ENCODE measurements at regions not wholly inside any gene's neighbourhood (a gene's known extent, or its start where the extent isn't known, plus 50 kb on each side); places are given as distances from the start of the nearest gene placed in this dataset.

GRCh38 chr1:30089024-30089430 lies 634.4 kb downstream of the MATN1 start:
- no peaks in the 10 kb centered on the region for H3K36me3 ChIP-seq (ENCODE audit: control insufficient read depth in 2 of 2, extremely low read depth in 1 of 2, insufficient read depth in 2 of 2, low read length in 2 of 2)
- dilution Hi-C loops (cut with MboI; ENCODE audit: extremely low pct_ligation_motif_present, low sequenced_read_pairs), result no loop called here
- H2AFZ ChIP-seq (ENCODE audit: control insufficient read depth, low read length), result no peak overlapping the region
- no peaks in the 10 kb centered on the region for H3K79me2 ChIP-seq (ENCODE audit: control insufficient read depth, insufficient read depth, low read length)
- no peak overlapping the region for H3K4me2 ChIP-seq (ENCODE audit: control insufficient read depth, extremely low read depth, insufficient read depth, low read depth, low read length)
- peaks cover 13% of the 10 kb centered on the region for H3K9me3 ChIP-seq (ENCODE audit: control insufficient read depth, low read depth, low read length)
- H4K20me1 ChIP-seq (ENCODE audit: control insufficient read depth, extremely low read depth, insufficient read depth, low read length), result no peaks in the 10 kb centered on the region
- TF ChIP-seq, protein P1, sequence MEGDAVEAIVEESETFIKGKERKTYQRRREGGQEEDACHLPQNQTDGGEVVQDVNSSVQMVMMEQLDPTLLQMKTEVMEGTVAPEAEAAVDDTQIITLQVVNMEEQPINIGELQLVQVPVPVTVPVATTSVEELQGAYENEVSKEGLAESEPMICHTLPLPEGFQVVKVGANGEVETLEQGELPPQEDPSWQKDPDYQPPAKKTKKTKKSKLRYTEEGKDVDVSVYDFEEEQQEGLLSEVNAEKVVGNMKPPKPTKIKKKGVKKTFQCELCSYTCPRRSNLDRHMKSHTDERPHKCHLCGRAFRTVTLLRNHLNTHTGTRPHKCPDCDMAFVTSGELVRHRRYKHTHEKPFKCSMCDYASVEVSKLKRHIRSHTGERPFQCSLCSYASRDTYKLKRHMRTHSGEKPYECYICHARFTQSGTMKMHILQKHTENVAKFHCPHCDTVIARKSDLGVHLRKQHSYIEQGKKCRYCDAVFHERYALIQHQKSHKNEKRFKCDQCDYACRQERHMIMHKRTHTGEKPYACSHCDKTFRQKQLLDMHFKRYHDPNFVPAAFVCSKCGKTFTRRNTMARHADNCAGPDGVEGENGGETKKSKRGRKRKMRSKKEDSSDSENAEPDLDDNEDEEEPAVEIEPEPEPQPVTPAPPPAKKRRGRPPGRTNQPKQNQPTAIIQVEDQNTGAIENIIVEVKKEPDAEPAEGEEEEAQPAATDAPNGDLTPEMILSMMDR (optimal IDR thresholded peaks at IDR 0.05 in 1 of 3, IDR thresholded peaks at IDR 0.05 in 1 of 3, conservative IDR thresholded peaks at IDR 0.05 in 1 of 3; ENCODE audit: extremely low read depth in 1 of 3, insufficient read depth in 2 of 3, low read length in 3 of 3), result no peak
- TF ChIP-seq EZH2 (IDR thresholded peaks at IDR 0.05; ENCODE audit: low read length), result no peak
- H3K4me1 ChIP-seq (ENCODE audit: control insufficient read depth, extremely low read depth, insufficient read depth, low read length), result peaks cover 5% of the 10 kb centered on the region
- no peak overlapping the region for H3K4me3 ChIP-seq (ENCODE audit: control insufficient read depth in 2 of 3, extremely low read depth in 1 of 3, insufficient read depth in 2 of 3, low read depth in 1 of 3, low read length in 3 of 3)
- DNase-seq (ENCODE audit: low read depth, low spot score) (no peak), FAIRE-seq (no peak)
- H3K9ac ChIP-seq (ENCODE audit: control insufficient read depth, extremely low read depth, insufficient read depth, low read length), result no peak overlapping the region
- no peak overlapping the region for H3K27ac ChIP-seq (ENCODE audit: control insufficient read depth, insufficient read depth, low read length)
- no peaks in the 10 kb centered on the region for H3K9me1 ChIP-seq (ENCODE audit: control insufficient read depth, extremely low read depth, insufficient read depth, low read length)
- peaks cover 3% of the 10 kb centered on the region for H3K27me3 ChIP-seq (ENCODE audit: control insufficient read depth, extremely low read depth, insufficient read depth, low read length)

- H3K9me1 ChIP-seq (ENCODE audit: control insufficient read depth, extremely low read depth, insufficient read depth, low read length), result no peaks in the 10 kb centered on the region
- dilution Hi-C loops (cut with MboI; ENCODE audit: extremely low pct_ligation_motif_present, low sequenced_read_pairs), result no loop called here
- no peak for FAIRE-seq
These were observed 634.8 kb downstream of the MATN1 start for GRCh38 chr1:30088594-30088993.

More at GRCh38 chr1:30088594-30088993, 634.8 kb downstream of the MATN1 start:
- H3K4me3 ChIP-seq (ENCODE audit: control insufficient read depth in 2 of 3, extremely low read depth in 1 of 3, insufficient read depth in 2 of 3, low read depth in 1 of 3, low read length in 3 of 3), result no peak overlapping the region
- no peak overlapping the region for H3K9ac ChIP-seq (ENCODE audit: control insufficient read depth, extremely low read depth, insufficient read depth, low read length)
- no peak overlapping the region for H3K27ac ChIP-seq (ENCODE audit: control insufficient read depth, insufficient read depth, low read length)
- no peaks in the 10 kb centered on the region for H4K20me1 ChIP-seq (ENCODE audit: control insufficient read depth, extremely low read depth, insufficient read depth, low read length)
- H3K36me3 ChIP-seq (ENCODE audit: control insufficient read depth in 2 of 2, extremely low read depth in 1 of 2, insufficient read depth in 2 of 2, low read length in 2 of 2), result no peaks in the 10 kb centered on the region
- no peak for DNase-seq (ENCODE audit: low read depth, low spot score)
- peaks cover 9% of the 10 kb centered on the region for H3K4me1 ChIP-seq (ENCODE audit: control insufficient read depth, extremely low read depth, insufficient read depth, low read length)
- H3K4me2 ChIP-seq (ENCODE audit: control insufficient read depth, extremely low read depth, insufficient read depth, low read depth, low read length), result no peak overlapping the region
- peaks cover 13% of the 10 kb centered on the region for H3K9me3 ChIP-seq (ENCODE audit: control insufficient read depth, low read depth, low read length)
- no peak overlapping the region for H2AFZ ChIP-seq (ENCODE audit: control insufficient read depth, low read length)
- H3K27me3 ChIP-seq (ENCODE audit: control insufficient read depth, extremely low read depth, insufficient read depth, low read length), result peaks cover 3% of the 10 kb centered on the region
- no peak for TF ChIP-seq EZH2 (IDR thresholded peaks at IDR 0.05; ENCODE audit: low read length)
- TF ChIP-seq, protein P1 (optimal IDR thresholded peaks at IDR 0.05 in 1 of 3, IDR thresholded peaks at IDR 0.05 in 1 of 3, conservative IDR thresholded peaks at IDR 0.05 in 1 of 3; ENCODE audit: extremely low read depth in 1 of 3, insufficient read depth in 2 of 3, low read length in 3 of 3), result no peak
- H3K79me2 ChIP-seq (ENCODE audit: control insufficient read depth, insufficient read depth, low read length), result no peaks in the 10 kb centered on the region

Data from keratinocyte (primary cell).